SK-N-SH treated with all-trans-retinoic acid at 6 μM for 48 hours (cell line): ENCODE measurements at regions not wholly inside any gene's neighbourhood (a gene's known extent, or its start where the extent isn't known, plus 50 kb on each side); places are given as distances from the start of the nearest gene placed in this dataset.

Experiments
- BACH2 ChIP-seq: fragments of 250-450 bp; sonication (Bioruptor Pico); IDR thresholded peaks from 2 replicates; pipeline ENCODE4 v1.9.0; 2021; ENCODE audit warnings: mild to moderate bottlenecking, borderline replicate concordance
- PATZ1 ChIP-seq: fragments of 250-450 bp; sonication (Bioruptor Pico); IDR thresholded peaks from 2 replicates; pipeline ENCODE4 v1.8.0; 2020; ENCODE audit warnings: mild to moderate bottlenecking, moderate library complexity, borderline replicate concordance
- POU6F1 ChIP-seq: fragments of 250-450 bp; sonication (Bioruptor Pico); IDR thresholded peaks from 2 replicates; pipeline ENCODE4 v1.8.0; 2021; ENCODE audit warnings: low read depth, mild to moderate bottlenecking, moderate library complexity, borderline replicate concordance
- PPARA ChIP-seq: fragments of 250-450 bp; sonication (Bioruptor Pico); IDR thresholded peaks from 2 replicates; pipeline ENCODE4 v1.5.0; 2020; ENCODE audit warnings: mild to moderate bottlenecking, borderline replicate concordance
- RARB ChIP-seq: fragments of 250-450 bp; sonication (Bioruptor Pico); IDR thresholded peaks from 2 replicates; pipeline ENCODE4 v1.8.0; 2021; ENCODE audit warnings: mild to moderate bottlenecking, moderate library complexity
- SNAI2 ChIP-seq: fragments of 250-450 bp; sonication (Bioruptor Pico); IDR thresholded peaks from 2 replicates; pipeline ENCODE4 v1.5.0; 2020; ENCODE audit warnings: mild to moderate bottlenecking, moderate library complexity
- TOX ChIP-seq: fragments of 250-450 bp; sonication (Bioruptor Pico); IDR thresholded peaks from 2 replicates; pipeline ENCODE4 v1.8.0; 2021; ENCODE audit warnings: mild to moderate bottlenecking, moderate library complexity, borderline replicate concordance
- ZFP3 ChIP-seq: fragments of 250-450 bp; sonication (Bioruptor Pico); IDR thresholded peaks from 2 replicates; pipeline ENCODE4 v1.5.0; 2020; ENCODE audit warnings: mild to moderate bottlenecking, moderate library complexity
- ZNF8 ChIP-seq: fragments of 450-650 bp; formaldehyde crosslinking; IDR thresholded peaks from 2 replicates; pipeline ENCODE4 v1.5.0; 2020; ENCODE audit warnings: mild to moderate bottlenecking, moderate library complexity
- TF ChIP-seq, protein P1 (sequence below): fragments of 250-450 bp; sonication (Bioruptor Pico); IDR thresholded peaks from 2 replicates; pipeline ENCODE4 v1.5.1; 2021; ENCODE audit warnings: mild to moderate bottlenecking, moderate library complexity

DNA sequence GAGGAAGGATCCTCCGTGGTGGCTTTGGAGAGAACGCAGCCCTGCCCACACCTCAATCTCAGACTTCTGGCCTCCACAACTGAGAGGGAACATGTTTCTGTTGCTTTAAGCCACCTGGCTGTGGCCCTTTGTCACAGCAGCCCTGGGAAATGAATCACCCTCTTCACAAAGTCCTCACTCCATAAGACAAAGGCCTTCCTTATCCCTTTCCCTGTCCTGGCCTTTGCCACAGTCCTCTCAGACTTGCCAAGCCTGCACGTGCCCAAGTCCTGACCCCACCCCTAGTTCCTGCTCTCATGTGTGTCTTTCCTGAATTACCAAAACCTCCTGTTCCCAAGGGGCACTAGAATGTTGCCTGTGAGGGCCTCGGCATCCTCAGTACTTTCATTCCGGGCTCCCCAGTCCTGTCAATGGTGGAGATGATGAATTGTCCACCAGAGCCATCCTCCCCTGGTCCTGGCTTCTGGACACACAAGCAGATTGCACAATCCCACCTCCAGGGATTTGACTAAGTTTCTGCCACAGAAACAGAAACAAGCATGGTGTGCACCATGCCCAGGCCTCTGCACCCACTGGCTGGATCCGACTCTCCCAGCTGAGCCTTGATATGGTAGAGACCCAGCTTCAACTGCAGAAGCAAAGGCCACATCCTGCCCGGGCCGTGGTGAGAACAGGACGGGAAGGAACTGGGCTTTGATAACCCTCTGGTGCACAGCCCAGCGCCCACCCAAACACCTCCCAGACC is 232.6 kb upstream of the PDE10A start:
- TF ChIP-seq BACH2 (no peak), POU6F1 (CRISPR knock-in tag) (no peak), SNAI2 (CRISPR knock-in tag) (no peak), PPARA (CRISPR knock-in tag) (no peak), RARB (CRISPR knock-in tag) (no peak), ZFP3 (CRISPR knock-in tag) (no peak), PATZ1 (no peak), ZNF8 (CRISPR knock-in tag) (no peak), TOX (CRISPR knock-in tag) (no peak)
- TF ChIP-seq, protein P1, sequence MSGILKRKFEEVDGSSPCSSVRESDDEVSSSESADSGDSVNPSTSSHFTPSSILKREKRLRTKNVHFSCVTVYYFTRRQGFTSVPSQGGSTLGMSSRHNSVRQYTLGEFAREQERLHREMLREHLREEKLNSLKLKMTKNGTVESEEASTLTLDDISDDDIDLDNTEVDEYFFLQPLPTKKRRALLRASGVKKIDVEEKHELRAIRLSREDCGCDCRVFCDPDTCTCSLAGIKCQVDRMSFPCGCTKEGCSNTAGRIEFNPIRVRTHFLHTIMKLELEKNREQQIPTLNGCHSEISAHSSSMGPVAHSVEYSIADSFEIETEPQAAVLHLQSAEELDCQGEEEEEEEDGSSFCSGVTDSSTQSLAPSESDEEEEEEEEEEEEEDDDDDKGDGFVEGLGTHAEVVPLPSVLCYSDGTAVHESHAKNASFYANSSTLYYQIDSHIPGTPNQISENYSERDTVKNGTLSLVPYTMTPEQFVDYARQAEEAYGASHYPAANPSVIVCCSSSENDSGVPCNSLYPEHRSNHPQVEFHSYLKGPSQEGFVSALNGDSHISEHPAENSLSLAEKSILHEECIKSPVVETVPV (CRISPR knock-in tag), result no peak
